Liver (tissue), 8 donors: ENCODE measurements at regions not wholly inside any gene's neighbourhood (a gene's known extent, or its start where the extent isn't known, plus 50 kb on each side); places are given as distances from the start of the nearest gene placed in this dataset.

Source experiments
- DNase-seq: peaks from one replicate; pipeline ENCODE4 v3.0.0-alpha.2; 2017; ENCODE audit warnings: low spot score
- H3K27ac ChIP-seq, 2 donors: one replicate each; pipeline ENCODE4 v1.7.0; 2013; ENCODE audit warnings: inconsistent platforms in 2 of 2, low read length in 2 of 2, control low read depth in 1 of 2, low read depth in 1 of 2, mild to moderate bottlenecking in 1 of 2
- H3K27me3 ChIP-seq, 4 donors: one replicate each; pipeline versions ENCODE4 v1.6.1 to v1.7.0; 2013; ENCODE audit warnings: low read length in 3 of 4, inconsistent platforms in 1 of 4, mild to moderate bottlenecking in 1 of 4, moderate library complexity in 1 of 4; ENCODE audit not compliant: control insufficient read depth in 4 of 4, insufficient read depth in 4 of 4
- H3K36me3 ChIP-seq, 4 donors: one replicate each; pipeline versions ENCODE4 v1.6.1 to v1.7.0; 2013; ENCODE audit warnings: low read length in 3 of 4, mild to moderate bottlenecking in 3 of 4, low read depth in 1 of 4, moderate library complexity in 1 of 4; ENCODE audit not compliant: control insufficient read depth in 4 of 4, insufficient read depth in 3 of 4
- H3K4me1 ChIP-seq, 4 donors: one replicate each; pipeline versions ENCODE4 v1.6.1 to v1.7.0; 2013; ENCODE audit warnings: low read length in 3 of 4, mild to moderate bottlenecking in 3 of 4, moderate library complexity in 1 of 4; ENCODE audit not compliant: control insufficient read depth in 4 of 4, insufficient read depth in 4 of 4
- H3K4me3 ChIP-seq, 3 donors: one replicate each; pipeline versions ENCODE4 v1.6.1 to v1.7.0; 2013; ENCODE audit warnings: low read length in 3 of 3, control low read depth in 1 of 3, low read depth in 1 of 3, mild to moderate bottlenecking in 1 of 3
- H3K9ac ChIP-seq, 2 donors: one replicate each; pipeline ENCODE4 v1.7.0; 2013; ENCODE audit warnings: low read length in 2 of 2, mild to moderate bottlenecking in 2 of 2, moderate library complexity in 2 of 2, control low read depth in 1 of 2, low read depth in 1 of 2
- H3K9me3 ChIP-seq, 4 donors: one replicate each; pipeline versions ENCODE4 v1.6.1 to v1.7.0; 2013; ENCODE audit warnings: low read length in 3 of 4; ENCODE audit not compliant: control insufficient read depth in 4 of 4
- EGR1 ChIP-seq, 2 donors: IDR thresholded peaks; 2 replicates each; pipeline ENCODE4 v1.6.1; 2016 to 2018; ENCODE audit warnings: antibody characterized with exemption in 2 of 2, low read depth in 2 of 2
- FOXA1 ChIP-seq: IDR thresholded peaks from 2 replicates; pipeline ENCODE4 v1.6.1; 2016; ENCODE audit warnings: antibody characterized with exemption
- FOXA2 ChIP-seq: IDR thresholded peaks from 2 replicates; pipeline ENCODE4 v1.6.1; 2016; ENCODE audit warnings: antibody characterized with exemption
- HNF4A ChIP-seq, 2 donors: conservative IDR thresholded peaks; 2 replicates each; pipeline ENCODE4 v1.6.1; 2016; ENCODE audit warnings: antibody characterized with exemption in 2 of 2, mild to moderate bottlenecking in 2 of 2
- HNF4G ChIP-seq: IDR thresholded peaks from 2 replicates; pipeline ENCODE4 v1.6.1; 2016; ENCODE audit warnings: antibody characterized with exemption
- JUND ChIP-seq, 2 donors: IDR thresholded peaks; 2 replicates each; pipeline ENCODE4 v1.6.1; 2016; ENCODE audit warnings: antibody characterized with exemption in 2 of 2
- NR2F2 ChIP-seq: IDR thresholded peaks from 2 replicates; pipeline ENCODE4 v1.6.1; 2016; ENCODE audit warnings: antibody characterized with exemption
- RAD21 ChIP-seq, 2 donors: IDR thresholded peaks; 2 replicates each; pipeline ENCODE4 v1.6.1; 2016; ENCODE audit warnings: antibody characterized with exemption in 2 of 2, mild to moderate bottlenecking in 2 of 2
- TAF1 ChIP-seq: conservative IDR thresholded peaks from 2 replicates; pipeline ENCODE4 v1.6.1; 2016; ENCODE audit warnings: antibody characterized with exemption, mild to moderate bottlenecking
- WGBS: extraction: QIAGEN DNeasy Blood & Tissue Kit; methylation state at CpG from one replicate; pipeline ENCODE4 v1.1.7; 2013; 5-methylcytosine and 5-hydroxymethylcytosine counted together
- TF ChIP-seq, protein P1 (sequence below): IDR thresholded peaks from 2 replicates; pipeline ENCODE4 v1.6.1; 2016; ENCODE audit warnings: antibody characterized with exemption, mild to moderate bottlenecking
- TF ChIP-seq, protein P2 (sequence below): IDR thresholded peaks from 2 replicates; pipeline ENCODE4 v1.6.1; 2016; ENCODE audit warnings: antibody characterized with exemption
- TF ChIP-seq, protein P3 (sequence below): IDR thresholded peaks from 2 replicates; pipeline ENCODE4 v1.6.1; 2016; ENCODE audit warnings: antibody characterized with exemption
- TF ChIP-seq, protein P4 (sequence below): IDR thresholded peaks from 2 replicates; pipeline ENCODE4 v1.6.1; 2016; ENCODE audit warnings: antibody characterized with exemption
- TF ChIP-seq, protein P5 (sequence below): fragments of 150-350 bp; IDR thresholded peaks from 2 replicates; pipeline ENCODE4 v1.5.1; 2017; ENCODE audit warnings: improper control_type of control experiment, low read depth, low read length; ENCODE audit not compliant: missing input control
- donor health status: healthy.
- donor health status: healthy.
- donor health status: healthy.
- donor health status: healthy.
- donor health status: healthy.

DNA sequence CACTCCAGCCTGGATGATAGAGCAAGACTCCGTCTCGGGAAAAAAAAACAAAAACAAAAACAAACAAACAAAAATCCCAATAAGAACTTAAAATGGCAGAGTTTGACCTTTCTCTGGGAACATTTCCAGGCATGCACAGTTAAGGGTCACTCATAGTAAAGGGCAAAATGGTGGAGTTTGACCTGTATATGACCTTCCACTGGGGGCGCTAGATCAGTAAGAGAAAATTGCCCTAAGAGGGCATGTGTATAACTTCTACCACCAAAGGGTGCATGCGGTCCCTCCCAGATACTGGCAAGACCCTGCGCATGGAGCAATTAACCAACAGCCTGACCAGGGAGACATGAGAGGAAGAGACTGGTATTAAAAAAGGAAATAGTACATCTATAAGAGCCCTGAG, 177.2 kb downstream of the MOSPD2 start:
- no peak for DNase-seq
- no peaks in the 10 kb centered on the region for H3K27me3 ChIP-seq
- no peak overlapping the region for H3K4me3 ChIP-seq
- no peaks in the 10 kb centered on the region for H3K36me3 ChIP-seq
- no peaks in the 10 kb centered on the region for H3K4me1 ChIP-seq
- H3K9me3 ChIP-seq = peaks cover 0 to under 1% (median 0%) of the 10 kb centered on the region in 4 donors
- H3K9ac ChIP-seq = no peak overlapping the region
- TF ChIP-seq TAF1 (no peak), HNF4A (conservative IDR thresholded peaks at IDR 0.05) (no peak), FOXA1 (no peak)
- TF ChIP-seq, protein P1, sequence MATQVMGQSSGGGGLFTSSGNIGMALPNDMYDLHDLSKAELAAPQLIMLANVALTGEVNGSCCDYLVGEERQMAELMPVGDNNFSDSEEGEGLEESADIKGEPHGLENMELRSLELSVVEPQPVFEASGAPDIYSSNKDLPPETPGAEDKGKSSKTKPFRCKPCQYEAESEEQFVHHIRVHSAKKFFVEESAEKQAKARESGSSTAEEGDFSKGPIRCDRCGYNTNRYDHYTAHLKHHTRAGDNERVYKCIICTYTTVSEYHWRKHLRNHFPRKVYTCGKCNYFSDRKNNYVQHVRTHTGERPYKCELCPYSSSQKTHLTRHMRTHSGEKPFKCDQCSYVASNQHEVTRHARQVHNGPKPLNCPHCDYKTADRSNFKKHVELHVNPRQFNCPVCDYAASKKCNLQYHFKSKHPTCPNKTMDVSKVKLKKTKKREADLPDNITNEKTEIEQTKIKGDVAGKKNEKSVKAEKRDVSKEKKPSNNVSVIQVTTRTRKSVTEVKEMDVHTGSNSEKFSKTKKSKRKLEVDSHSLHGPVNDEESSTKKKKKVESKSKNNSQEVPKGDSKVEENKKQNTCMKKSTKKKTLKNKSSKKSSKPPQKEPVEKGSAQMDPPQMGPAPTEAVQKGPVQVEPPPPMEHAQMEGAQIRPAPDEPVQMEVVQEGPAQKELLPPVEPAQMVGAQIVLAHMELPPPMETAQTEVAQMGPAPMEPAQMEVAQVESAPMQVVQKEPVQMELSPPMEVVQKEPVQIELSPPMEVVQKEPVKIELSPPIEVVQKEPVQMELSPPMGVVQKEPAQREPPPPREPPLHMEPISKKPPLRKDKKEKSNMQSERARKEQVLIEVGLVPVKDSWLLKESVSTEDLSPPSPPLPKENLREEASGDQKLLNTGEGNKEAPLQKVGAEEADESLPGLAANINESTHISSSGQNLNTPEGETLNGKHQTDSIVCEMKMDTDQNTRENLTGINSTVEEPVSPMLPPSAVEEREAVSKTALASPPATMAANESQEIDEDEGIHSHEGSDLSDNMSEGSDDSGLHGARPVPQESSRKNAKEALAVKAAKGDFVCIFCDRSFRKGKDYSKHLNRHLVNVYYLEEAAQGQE = no peak
- TF ChIP-seq, protein P2, sequence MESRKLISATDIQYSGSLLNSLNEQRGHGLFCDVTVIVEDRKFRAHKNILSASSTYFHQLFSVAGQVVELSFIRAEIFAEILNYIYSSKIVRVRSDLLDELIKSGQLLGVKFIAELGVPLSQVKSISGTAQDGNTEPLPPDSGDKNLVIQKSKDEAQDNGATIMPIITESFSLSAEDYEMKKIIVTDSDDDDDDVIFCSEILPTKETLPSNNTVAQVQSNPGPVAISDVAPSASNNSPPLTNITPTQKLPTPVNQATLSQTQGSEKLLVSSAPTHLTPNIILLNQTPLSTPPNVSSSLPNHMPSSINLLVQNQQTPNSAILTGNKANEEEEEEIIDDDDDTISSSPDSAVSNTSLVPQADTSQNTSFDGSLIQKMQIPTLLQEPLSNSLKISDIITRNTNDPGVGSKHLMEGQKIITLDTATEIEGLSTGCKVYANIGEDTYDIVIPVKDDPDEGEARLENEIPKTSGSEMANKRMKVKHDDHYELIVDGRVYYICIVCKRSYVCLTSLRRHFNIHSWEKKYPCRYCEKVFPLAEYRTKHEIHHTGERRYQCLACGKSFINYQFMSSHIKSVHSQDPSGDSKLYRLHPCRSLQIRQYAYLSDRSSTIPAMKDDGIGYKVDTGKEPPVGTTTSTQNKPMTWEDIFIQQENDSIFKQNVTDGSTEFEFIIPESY = no peak
- WGBS = 78% methylated on average over 5 of the region's 5 CpGs
- no peak overlapping the region for H3K27ac ChIP-seq

DNA sequence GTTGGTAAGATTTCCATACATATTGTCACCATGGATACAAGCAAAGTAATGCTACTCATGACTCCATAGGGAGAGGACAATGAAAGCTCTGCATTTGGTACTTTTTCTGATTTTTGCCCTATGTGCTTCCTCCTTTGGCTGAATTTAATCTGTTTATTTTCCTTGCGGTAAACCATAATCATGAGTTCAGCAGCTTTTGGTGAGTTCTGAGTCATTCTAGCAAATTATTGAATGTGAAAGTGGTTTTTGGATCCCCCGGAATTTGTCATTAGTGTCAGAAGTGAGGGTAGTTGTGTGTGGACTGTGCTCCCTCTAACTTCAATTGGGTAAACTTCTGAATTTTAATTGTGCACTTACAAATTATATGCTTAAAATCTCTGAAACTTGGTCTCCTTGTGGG, 170.3 kb downstream of the MOSPD2 start:
- Histone ChIP-seq H3K27me3 (no peaks in the 10 kb centered on the region), H3K4me3 (no peak overlapping the region), H3K9ac (no peak overlapping the region), H3K4me1 (no peaks in the 10 kb centered on the region), H3K9me3 (no peaks in the 10 kb centered on the region), H3K27ac (no peak overlapping the region), H3K36me3 (no peaks in the 10 kb centered on the region)
- DNase-seq = no peak
- WGBS = 81% methylated on average over 2 of the region's 2 CpGs
- TF ChIP-seq HNF4A (conservative IDR thresholded peaks at IDR 0.05) = no peak
- TF ChIP-seq JUND (IDR thresholded peaks at IDR 0.05) = no peak
- TF ChIP-seq, protein P2 = no peak
- TF ChIP-seq, protein P3, sequence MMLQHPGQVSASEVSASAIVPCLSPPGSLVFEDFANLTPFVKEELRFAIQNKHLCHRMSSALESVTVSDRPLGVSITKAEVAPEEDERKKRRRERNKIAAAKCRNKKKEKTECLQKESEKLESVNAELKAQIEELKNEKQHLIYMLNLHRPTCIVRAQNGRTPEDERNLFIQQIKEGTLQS = no peak
- no peak for TF ChIP-seq EGR1 (IDR thresholded peaks at IDR 0.05; ENCODE audit: low read depth in 2 of 2)
- TF ChIP-seq NR2F2 = no peak
- no peak for TF ChIP-seq FOXA1
- no peak for TF ChIP-seq HNF4G
- no peak for TF ChIP-seq FOXA2
- TF ChIP-seq RAD21 (IDR thresholded peaks at IDR 0.05) = no peak
- TF ChIP-seq, protein P4, sequence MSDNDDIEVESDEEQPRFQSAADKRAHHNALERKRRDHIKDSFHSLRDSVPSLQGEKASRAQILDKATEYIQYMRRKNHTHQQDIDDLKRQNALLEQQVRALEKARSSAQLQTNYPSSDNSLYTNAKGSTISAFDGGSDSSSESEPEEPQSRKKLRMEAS = no peak
- TF ChIP-seq, protein P5, sequence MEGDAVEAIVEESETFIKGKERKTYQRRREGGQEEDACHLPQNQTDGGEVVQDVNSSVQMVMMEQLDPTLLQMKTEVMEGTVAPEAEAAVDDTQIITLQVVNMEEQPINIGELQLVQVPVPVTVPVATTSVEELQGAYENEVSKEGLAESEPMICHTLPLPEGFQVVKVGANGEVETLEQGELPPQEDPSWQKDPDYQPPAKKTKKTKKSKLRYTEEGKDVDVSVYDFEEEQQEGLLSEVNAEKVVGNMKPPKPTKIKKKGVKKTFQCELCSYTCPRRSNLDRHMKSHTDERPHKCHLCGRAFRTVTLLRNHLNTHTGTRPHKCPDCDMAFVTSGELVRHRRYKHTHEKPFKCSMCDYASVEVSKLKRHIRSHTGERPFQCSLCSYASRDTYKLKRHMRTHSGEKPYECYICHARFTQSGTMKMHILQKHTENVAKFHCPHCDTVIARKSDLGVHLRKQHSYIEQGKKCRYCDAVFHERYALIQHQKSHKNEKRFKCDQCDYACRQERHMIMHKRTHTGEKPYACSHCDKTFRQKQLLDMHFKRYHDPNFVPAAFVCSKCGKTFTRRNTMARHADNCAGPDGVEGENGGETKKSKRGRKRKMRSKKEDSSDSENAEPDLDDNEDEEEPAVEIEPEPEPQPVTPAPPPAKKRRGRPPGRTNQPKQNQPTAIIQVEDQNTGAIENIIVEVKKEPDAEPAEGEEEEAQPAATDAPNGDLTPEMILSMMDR = no peak
